ENCODE measurements at regions not wholly inside any gene's neighbourhood (a gene's known extent, or its start where the extent isn't known, plus 50 kb on each side); places are given as distances from the start of the nearest gene placed in this dataset.

DNA sequence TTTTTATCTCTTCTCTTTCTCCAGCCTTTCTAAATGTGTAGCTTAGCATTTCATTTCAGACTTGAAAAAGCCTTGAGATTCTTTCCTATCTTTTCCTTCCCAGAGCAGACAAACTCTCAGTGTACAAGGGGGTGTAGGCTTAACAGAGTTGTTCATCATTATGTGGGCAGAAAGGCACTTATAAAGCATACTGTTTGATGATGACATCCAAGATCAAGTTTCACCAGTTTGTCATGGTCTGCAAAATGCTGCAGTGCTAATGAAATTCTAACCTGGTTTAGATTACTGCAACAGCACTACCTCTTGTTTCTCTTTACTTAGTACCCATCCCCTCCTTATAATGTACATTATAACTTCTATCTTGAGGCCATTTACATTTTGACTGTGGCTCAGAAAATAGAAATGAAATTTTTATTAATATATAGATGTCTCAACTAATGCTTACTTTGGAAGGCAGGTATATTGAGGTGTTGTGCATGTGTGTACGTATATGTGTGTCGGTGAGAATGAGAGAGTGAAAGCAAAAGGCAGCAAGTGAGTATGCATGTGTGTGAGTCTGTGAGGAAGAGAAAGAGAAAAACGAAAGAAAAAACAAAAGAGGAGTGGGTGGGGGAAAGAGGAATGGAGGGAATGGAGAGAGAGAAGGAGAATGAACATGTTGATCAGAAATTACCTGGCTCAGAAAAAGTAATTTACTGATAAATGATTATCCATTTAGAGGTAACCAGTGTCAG lies 1043.6 kb downstream of the TUSC7 start:
- intact Hi-C loops (cut with micrococcal nuclease) = no loop called here
- no peak overlapping the region for H3K4me3 Mint-ChIP-seq
- no peaks in the 10 kb centered on the region for H3K4me1 Mint-ChIP-seq (ENCODE audit: low read depth)
- H3K27me3 Mint-ChIP-seq (ENCODE audit: insufficient read depth) = no peaks in the 10 kb centered on the region
- no peak overlapping the region for H3K27ac Mint-ChIP-seq
- no peaks in the 10 kb centered on the region for H3K36me3 Mint-ChIP-seq (ENCODE audit: low read depth)
- DNase-seq (ENCODE audit: low spot score) = no peak
- peaks cover 9% of the 10 kb centered on the region for H3K9me3 Mint-ChIP-seq

DNA sequence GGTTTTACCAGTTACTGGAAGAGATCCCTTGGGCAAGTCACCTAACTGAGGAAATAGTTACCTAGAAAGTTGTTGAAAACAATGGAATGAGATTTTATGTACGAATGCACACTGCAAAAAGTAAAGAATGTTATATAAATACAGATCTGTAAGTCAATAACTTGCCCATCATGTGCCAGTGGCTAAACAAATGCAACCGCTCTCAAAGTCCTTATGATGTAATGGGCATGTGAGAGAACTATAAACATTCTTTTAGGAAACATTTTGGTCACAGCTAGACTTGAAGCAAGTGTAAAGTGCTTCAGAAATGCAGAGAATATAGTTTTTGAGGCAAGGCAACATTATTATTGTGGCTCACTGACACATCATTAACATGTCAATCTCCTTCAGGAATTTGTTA lies 1044.5 kb downstream of the TUSC7 start:
- intact Hi-C loops (cut with micrococcal nuclease) = no loop called here
- Mint-ChIP-seq H3K27me3 (ENCODE audit: insufficient read depth) (no peaks in the 10 kb centered on the region), H3K27ac (no peak overlapping the region), H3K9me3 (peaks cover 9% of the 10 kb centered on the region), H3K4me3 (no peak overlapping the region), H3K4me1 (ENCODE audit: low read depth) (no peaks in the 10 kb centered on the region), H3K36me3 (ENCODE audit: low read depth) (no peaks in the 10 kb centered on the region)
- no peak for DNase-seq (ENCODE audit: low spot score)

DNA sequence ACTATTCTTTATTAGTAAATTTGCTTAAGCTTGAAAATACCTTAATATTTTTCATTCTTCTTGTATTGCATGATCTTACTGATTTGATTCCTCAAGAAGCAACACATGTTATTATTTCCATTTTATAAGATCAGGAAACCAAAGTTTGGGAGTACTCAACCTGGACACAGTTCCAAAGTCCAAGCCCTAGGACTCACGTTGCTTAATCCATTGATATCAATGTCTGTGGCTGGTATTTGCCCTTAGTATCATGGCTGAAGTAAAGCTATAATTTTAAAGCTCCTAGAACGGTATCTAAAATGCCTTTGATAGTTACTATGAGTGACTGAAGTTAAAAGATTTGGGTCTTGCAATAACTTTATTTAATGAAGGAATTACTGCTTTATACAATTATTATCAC lies 1045.3 kb downstream of the TUSC7 start:
- Mint-ChIP-seq H3K27ac (no peak overlapping the region), H3K9me3 (peaks cover 11% of the 10 kb centered on the region), H3K4me1 (ENCODE audit: low read depth) (no peaks in the 10 kb centered on the region), H3K36me3 (ENCODE audit: low read depth) (no peaks in the 10 kb centered on the region), H3K4me3 (no peak overlapping the region), H3K27me3 (ENCODE audit: insufficient read depth) (no peaks in the 10 kb centered on the region)
- no peak for DNase-seq (ENCODE audit: low spot score)
- intact Hi-C loops (cut with micrococcal nuclease) = no loop called here

DNA sequence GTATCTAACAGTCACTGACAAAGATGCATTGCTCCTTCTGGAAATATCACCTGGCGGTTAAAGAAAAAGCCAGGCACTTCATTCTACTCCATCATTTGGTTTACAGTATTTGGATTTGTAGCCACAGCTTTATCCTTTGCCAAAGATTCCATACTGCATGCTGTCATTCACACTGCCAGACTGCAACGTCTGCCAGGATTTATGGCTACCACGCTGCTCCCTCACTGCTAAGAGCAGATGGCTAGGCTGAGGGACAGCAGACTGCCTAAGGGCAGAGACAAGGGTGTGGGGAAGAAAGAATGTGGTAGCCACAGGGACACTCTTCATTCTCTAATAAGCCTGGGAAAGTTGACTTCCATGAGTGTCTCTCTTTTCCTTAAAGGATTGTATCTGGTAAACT lies 1047.0 kb downstream of the TUSC7 start:
- Mint-ChIP-seq H3K9me3 (peaks cover 17% of the 10 kb centered on the region), H3K36me3 (ENCODE audit: low read depth) (no peaks in the 10 kb centered on the region), H3K4me1 (ENCODE audit: low read depth) (no peaks in the 10 kb centered on the region), H3K27ac (no peak overlapping the region), H3K27me3 (ENCODE audit: insufficient read depth) (no peaks in the 10 kb centered on the region), H3K4me3 (no peak overlapping the region)
- DNase-seq (ENCODE audit: low spot score) = no peak
- intact Hi-C loops (cut with micrococcal nuclease) = no loop called here

DNA sequence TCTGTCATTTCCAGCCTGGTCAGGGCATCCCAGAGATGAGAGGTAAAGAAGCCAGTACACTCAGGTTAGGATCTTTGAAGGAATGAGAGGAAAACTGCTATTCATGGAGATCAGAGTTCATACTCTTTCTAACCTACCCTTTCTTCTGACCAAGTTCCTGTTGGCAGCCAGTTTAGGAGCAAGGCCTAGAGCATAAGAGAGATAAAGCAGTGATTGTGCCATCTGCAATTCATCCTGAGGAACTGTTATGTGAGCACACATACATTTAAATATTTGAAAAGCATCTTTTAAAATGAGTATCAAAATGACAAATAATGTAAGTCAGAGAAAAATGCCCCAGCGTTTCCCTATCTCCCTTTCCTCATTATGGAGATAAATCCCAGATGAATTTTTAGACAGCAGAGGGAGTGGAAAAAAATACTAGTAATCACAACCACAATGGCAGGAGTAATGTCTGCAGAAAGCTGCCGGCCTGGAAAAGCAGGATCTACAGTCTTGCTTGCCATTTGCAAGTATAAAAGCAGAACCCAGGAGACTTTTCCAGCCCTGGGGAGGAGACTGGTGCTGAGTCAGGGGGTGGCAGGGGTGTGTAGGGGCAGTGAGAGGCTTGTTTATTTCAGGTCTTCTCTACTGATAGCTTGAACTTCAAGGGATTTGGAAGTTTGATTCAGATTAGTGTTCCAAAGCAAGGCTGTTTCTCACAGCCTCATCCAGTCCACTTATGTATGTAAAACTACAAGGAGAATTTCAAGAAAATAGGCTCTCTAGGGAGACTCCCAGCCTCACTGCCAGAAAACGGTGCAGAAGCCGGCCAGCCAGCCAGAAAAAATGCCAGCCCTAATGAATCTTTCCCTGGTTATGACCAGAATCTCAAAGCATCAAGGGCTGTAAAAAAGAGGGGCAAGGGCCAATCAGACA lies 1052.4 kb downstream of the TUSC7 start:
- Mint-ChIP-seq H3K9me3 (peaks cover 12% of the 10 kb centered on the region), H3K36me3 (ENCODE audit: low read depth) (no peaks in the 10 kb centered on the region), H3K4me3 (no peak overlapping the region), H3K27me3 (ENCODE audit: insufficient read depth) (no peaks in the 10 kb centered on the region), H3K4me1 (ENCODE audit: low read depth) (no peaks in the 10 kb centered on the region), H3K27ac (no peak overlapping the region)
- no peak for DNase-seq (ENCODE audit: low spot score)
- intact Hi-C loops (cut with micrococcal nuclease) = no loop called here

DNA sequence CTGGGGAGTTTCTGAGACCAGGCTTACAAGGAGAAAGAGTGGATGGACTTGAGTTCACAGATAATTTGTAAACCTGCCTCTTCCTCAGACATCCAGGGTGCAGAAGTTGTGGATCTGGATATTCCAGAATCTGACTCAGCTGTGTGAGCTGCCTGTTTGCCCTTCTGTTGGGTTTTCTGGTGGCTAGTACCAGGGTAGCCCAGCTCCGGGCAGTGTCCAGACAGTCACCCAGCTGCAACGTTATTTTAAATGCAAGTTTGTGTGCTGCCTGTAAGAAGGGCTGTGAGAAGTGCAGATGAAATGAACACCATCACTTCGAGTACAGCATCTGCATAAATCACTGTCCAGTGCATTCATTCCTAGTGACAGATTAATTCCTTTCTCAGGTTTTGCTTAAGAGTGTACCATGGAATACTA lies 1053.0 kb downstream of the TUSC7 start:
- Mint-ChIP-seq H3K36me3 (ENCODE audit: low read depth) (no peaks in the 10 kb centered on the region), H3K4me3 (no peak overlapping the region), H3K4me1 (ENCODE audit: low read depth) (no peaks in the 10 kb centered on the region), H3K9me3 (peaks cover 9% of the 10 kb centered on the region), H3K27me3 (ENCODE audit: insufficient read depth) (no peaks in the 10 kb centered on the region), H3K27ac (no peak overlapping the region)
- no peak for DNase-seq (ENCODE audit: low spot score)
- intact Hi-C loops (cut with micrococcal nuclease) = no loop called here

DNA sequence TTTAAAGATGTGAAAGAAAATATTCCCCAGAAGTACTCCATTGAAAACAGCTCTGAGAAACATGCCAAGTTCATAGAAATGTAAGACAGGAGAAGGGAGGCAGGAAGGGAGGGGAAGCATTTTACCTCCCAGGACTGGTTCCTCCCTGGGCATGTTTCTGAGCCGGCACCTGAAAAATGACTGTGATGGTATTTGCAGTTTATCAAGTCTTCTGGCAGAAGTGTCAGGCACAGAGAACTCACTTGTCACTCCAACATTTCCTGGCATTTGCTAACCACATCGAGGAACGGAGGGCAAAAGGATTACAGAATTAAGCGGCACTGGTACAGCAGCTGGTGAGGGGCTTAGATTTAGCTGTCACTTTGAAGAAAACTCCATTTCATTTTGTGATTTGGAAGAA lies 1054.0 kb downstream of the TUSC7 start:
- H3K4me3 Mint-ChIP-seq = no peak overlapping the region
- H3K4me1 Mint-ChIP-seq (ENCODE audit: low read depth) = no peaks in the 10 kb centered on the region
- H3K27me3 Mint-ChIP-seq (ENCODE audit: insufficient read depth) = no peaks in the 10 kb centered on the region
- intact Hi-C loops (cut with micrococcal nuclease) = no loop called here
- H3K9me3 Mint-ChIP-seq = peaks cover 8% of the 10 kb centered on the region
- H3K36me3 Mint-ChIP-seq (ENCODE audit: low read depth) = no peaks in the 10 kb centered on the region
- DNase-seq (ENCODE audit: low spot score) = no peak
- H3K27ac Mint-ChIP-seq = no peak overlapping the region

DNA sequence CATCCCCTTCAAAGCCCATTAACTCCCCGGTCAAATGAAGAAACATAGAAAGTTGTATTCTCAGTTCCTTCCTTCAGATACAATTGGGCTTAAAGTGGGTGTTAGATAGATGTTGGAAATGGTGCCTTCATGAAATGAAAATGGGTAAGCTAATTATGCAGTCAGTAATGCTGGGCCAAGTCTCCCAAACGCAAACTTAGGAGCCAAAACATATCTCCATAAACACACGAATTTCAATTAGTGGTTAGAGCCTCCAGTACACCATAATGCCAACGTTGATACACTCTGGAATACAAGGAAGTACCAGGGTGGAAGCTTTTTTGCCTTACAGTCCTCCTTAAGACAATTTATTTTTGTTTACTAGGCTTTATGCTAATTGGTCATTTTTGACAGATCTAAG lies 1059.0 kb downstream of the TUSC7 start:
- intact Hi-C loops (cut with micrococcal nuclease) = no loop called here
- Mint-ChIP-seq H3K27ac (no peak overlapping the region), H3K27me3 (ENCODE audit: insufficient read depth) (no peaks in the 10 kb centered on the region), H3K4me1 (ENCODE audit: low read depth) (no peaks in the 10 kb centered on the region), H3K9me3 (no peaks in the 10 kb centered on the region), H3K36me3 (ENCODE audit: low read depth) (no peaks in the 10 kb centered on the region), H3K4me3 (no peak overlapping the region)
- no peak for DNase-seq (ENCODE audit: low spot score)

DNA sequence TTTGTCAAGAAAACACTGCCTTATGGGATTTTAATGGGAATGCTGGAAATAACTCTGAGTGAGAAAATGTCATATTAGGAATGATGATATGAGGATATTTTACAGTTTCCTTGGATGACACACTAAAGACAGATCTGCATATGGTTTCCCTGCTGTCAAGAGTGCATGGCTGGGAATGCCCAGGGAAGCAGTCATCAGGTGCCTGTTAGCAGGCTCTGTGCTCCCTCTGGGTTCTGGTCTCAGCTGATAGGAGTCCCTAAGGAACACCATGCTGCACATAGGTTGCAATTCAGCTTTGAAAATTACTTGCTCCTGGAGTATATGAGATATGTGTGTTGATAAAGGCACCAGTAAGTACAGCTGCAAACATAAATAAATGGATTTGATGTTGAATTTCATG lies 1064.6 kb downstream of the TUSC7 start:
- DNase-seq (ENCODE audit: low spot score) = no peak
- intact Hi-C loops (cut with micrococcal nuclease) = no loop called here
- H3K4me1 Mint-ChIP-seq (ENCODE audit: low read depth) = no peaks in the 10 kb centered on the region
- H3K27ac Mint-ChIP-seq = no peak overlapping the region
- no peaks in the 10 kb centered on the region for H3K9me3 Mint-ChIP-seq
- H3K4me3 Mint-ChIP-seq = no peak overlapping the region
- no peaks in the 10 kb centered on the region for H3K27me3 Mint-ChIP-seq (ENCODE audit: insufficient read depth)
- H3K36me3 Mint-ChIP-seq (ENCODE audit: low read depth) = no peaks in the 10 kb centered on the region

DNA sequence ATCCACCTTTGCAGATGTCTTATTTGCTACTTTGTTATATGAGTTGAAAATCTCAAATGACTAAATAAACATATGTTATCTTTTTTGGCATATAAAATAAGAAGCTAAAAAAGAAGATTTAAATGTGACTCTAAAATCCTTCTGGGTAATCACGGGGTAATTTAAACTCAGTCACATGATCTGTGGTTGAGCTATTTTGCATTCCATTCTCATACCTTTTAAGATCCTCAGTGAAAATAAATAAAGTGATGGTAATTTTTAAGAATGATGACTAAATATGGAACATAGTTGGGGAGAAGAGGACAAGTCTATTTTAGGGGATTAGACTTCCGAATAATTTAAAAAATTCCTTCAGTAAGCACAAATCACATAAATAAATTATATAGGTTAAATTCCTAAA lies 1076.8 kb downstream of the TUSC7 start:
- H3K27ac Mint-ChIP-seq = no peak overlapping the region
- intact Hi-C loops (cut with micrococcal nuclease) = no loop called here
- no peaks in the 10 kb centered on the region for H3K9me3 Mint-ChIP-seq

DNA sequence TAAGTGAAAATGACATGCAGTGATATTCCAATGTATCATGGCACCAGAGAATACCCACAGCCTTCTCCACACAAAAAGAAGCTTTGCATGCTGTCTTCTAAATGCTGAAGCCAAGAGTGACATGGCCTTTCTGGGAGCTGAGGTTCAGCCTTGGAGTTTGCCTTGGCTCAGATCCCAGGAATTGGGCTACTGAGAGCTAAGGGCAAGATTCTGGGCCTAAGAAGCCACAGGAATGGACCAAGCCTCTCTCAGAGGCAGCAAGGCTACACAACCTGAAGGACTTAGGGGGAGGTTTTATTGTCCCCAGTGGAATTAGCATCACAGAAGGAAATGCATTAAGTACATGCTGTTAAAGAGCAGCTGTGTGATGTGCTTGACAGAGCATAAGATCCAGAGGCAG lies 1078.5 kb downstream of the TUSC7 start:
- Mint-ChIP-seq H3K36me3 (ENCODE audit: low read depth) (no peaks in the 10 kb centered on the region), H3K4me3 (no peak overlapping the region), H3K4me1 (ENCODE audit: low read depth) (no peaks in the 10 kb centered on the region), H3K9me3 (no peaks in the 10 kb centered on the region), H3K27ac (no peak overlapping the region), H3K27me3 (ENCODE audit: insufficient read depth) (no peaks in the 10 kb centered on the region)
- intact Hi-C loops (cut with micrococcal nuclease) = no loop called here
- DNase-seq (ENCODE audit: low spot score) = no peak

More for the DNA sequence above, 1076.8 kb downstream of the TUSC7 start:
- no peaks in the 10 kb centered on the region for H3K27me3 Mint-ChIP-seq (ENCODE audit: insufficient read depth)
- H3K4me1 Mint-ChIP-seq (ENCODE audit: low read depth) = no peaks in the 10 kb centered on the region
- no peak overlapping the region for H3K4me3 Mint-ChIP-seq
- no peaks in the 10 kb centered on the region for H3K36me3 Mint-ChIP-seq (ENCODE audit: low read depth)
- no peak for DNase-seq (ENCODE audit: low spot score)

DNA sequence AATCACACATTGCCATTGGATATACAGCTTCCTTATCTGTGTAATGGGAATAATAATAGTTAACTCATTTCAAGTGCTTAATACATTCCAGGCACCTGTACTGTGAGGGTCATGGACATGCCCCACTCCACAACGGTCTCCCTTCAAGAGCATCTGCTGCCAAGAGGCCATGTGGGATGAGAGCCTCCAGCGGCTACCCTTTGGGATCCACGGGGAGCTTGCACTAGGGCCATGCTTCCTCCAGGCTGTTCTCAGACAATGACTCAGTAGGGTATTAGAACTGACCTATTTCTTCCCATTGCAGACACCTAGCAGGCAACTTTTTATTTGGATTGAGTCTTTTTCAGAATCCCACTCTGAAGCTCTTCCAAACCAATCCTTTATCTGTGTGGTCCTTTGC lies 1078.9 kb downstream of the TUSC7 start:
- H3K4me3 Mint-ChIP-seq = no peak overlapping the region
- DNase-seq (ENCODE audit: low spot score) = no peak
- no peaks in the 10 kb centered on the region for H3K36me3 Mint-ChIP-seq (ENCODE audit: low read depth)
- H3K9me3 Mint-ChIP-seq = no peaks in the 10 kb centered on the region
- no peaks in the 10 kb centered on the region for H3K4me1 Mint-ChIP-seq (ENCODE audit: low read depth)
- intact Hi-C loops (cut with micrococcal nuclease) = no loop called here
- H3K27ac Mint-ChIP-seq = no peak overlapping the region
- no peaks in the 10 kb centered on the region for H3K27me3 Mint-ChIP-seq (ENCODE audit: insufficient read depth)

DNA sequence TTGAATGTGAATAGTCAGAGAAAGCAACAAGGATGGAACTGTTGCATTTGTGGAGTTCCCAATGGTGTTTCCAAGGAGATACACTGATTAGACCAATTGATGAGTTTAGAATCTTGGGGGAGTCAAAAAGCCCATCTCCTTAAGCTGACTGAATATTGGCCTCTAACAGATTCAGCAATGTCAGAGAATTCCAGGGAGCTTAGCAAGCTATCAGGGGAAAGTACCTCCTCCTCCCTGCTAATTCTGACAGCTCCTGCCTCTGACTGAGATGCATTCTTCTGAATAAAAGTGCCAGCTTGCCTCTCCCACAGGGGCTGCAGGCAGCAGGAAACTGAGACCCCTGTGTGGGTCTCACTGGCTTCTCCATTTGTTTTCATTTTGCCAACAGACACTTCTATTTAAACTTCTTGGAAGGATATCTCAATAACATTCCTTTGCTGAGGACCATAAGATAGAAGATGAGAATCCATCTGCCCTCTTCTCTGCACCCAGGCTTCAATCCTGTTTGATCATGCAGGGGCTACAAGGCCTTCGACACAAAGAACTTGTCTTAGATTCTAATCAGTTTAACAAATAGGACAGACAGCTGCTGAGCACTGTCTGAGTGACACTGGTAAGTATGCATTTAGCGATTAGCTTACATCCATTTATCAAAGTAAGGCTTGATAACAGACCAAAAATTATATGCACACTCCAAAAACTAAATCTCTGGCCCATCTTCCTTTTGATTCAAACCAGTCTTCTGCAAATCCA lies 1080.8 kb downstream of the TUSC7 start:
- Mint-ChIP-seq H3K36me3 (ENCODE audit: low read depth) (no peaks in the 10 kb centered on the region), H3K27me3 (ENCODE audit: insufficient read depth) (no peaks in the 10 kb centered on the region), H3K27ac (no peak overlapping the region), H3K4me1 (ENCODE audit: low read depth) (no peaks in the 10 kb centered on the region), H3K9me3 (no peaks in the 10 kb centered on the region), H3K4me3 (no peak overlapping the region)
- intact Hi-C loops (cut with micrococcal nuclease) = no loop called here
- DNase-seq (ENCODE audit: low spot score) = no peak
